Kidney epithelial cell (primary cell): ENCODE measurements at regions not wholly inside any gene's neighbourhood (a gene's known extent, or its start where the extent isn't known, plus 50 kb on each side); places are given as distances from the start of the nearest gene placed in this dataset.

Experiments
- DNase-seq: peaks from one replicate; pipeline ENCODE4 v3.0.0-alpha.2; 2010; ENCODE audit warnings: low read depth
- H3K27me3 ChIP-seq: 2 replicates; pipeline ENCODE4 v1.6.0; 2011; ENCODE audit warnings: low read length; ENCODE audit not compliant: control insufficient read depth, insufficient read depth
- H3K36me3 ChIP-seq: 2 replicates; pipeline ENCODE4 v1.5.1; 2011; ENCODE audit warnings: low read length; ENCODE audit not compliant: control insufficient read depth, insufficient read depth
- H3K4me3 ChIP-seq: 2 replicates; pipeline ENCODE4 v1.5.1; 2011; ENCODE audit warnings: low read depth, mild to moderate bottlenecking, control low read depth, low read length
- CTCF ChIP-seq: IDR thresholded peaks from 2 replicates; pipeline ENCODE4 v1.5.1; 2011; ENCODE audit warnings: mild to moderate bottlenecking, moderate library complexity, low read length, control low read depth, inconsistent platforms; ENCODE audit not compliant: insufficient read depth, poor library complexity, severe bottlenecking

DNA sequence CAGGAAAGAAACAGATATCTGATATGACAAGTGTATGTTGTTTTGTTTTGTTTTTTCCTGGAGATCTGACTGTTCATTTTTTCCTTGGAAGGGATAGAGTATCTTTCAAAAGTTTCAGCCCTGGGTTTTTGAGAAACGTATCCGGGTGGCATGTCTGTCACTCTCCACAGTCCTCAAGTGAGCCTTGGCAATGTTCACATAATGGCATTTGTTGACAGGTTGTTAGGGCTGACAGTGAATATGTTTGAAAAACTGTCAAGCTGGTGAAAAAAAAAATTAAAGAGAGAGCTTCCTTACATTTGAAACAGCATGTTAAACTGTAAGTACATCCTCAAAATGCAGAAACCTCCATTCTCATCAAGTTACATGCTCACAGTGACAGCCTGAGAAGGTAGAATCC lies 113.0 kb upstream of the DYNLRB2 start:
- H3K27me3 ChIP-seq, result no peaks in the 10 kb centered on the region
- H3K36me3 ChIP-seq, result no peaks in the 10 kb centered on the region
- no peak overlapping the region for H3K4me3 ChIP-seq
- TF ChIP-seq CTCF, result no peak
- no peak for DNase-seq

DNA sequence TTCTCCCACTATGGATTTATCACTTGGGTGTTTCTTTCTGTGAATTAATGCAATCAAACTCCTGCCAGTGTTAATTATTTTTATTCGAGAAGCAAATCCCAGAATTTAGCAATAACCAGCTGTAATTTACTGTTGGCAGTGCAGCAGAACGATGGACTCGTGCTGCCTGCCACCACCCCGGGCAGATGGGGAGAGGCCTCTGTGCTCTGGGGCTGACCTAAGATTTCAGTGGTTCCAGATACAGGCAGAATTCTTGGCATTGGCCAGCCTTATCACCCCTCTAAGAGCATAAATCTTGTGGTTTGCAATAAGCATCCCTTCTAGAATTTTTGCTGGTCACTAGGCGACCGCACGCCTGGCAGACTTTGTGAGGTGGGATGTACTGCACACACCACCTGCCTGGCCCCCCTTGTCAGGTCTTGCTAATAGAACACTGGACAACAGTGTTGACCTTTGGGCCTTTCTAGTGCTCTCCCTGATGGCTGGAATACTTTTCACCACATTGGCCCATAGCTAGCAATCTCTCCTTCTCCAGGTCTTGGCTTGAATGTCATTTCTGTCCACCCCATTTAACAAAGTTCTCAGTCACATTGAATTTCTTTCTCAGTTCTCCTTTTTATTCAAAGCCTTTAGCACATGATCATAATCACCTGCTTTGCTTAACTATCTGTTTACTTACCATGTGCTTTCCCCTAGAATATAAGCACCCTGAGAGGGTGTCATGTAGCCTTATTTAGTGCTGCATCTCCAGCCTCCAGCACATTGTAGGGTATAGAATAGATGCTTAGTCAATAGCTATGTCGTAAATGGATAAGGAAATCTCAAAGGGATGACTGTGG lies 122.1 kb upstream of the DYNLRB2 start:
- Histone ChIP-seq H3K27me3 (no peaks in the 10 kb centered on the region), H3K36me3 (no peaks in the 10 kb centered on the region), H3K4me3 (no peak overlapping the region)
- no peak for DNase-seq
- TF ChIP-seq CTCF, result no peak

- H3K36me3 ChIP-seq, result no peaks in the 10 kb centered on the region
- DNase-seq, result no peak
- no peaks in the 10 kb centered on the region for H3K27me3 ChIP-seq
- H3K4me3 ChIP-seq, result no peak overlapping the region
- no peak for TF ChIP-seq CTCF
Observed at GRCh38 chr16:80417706-80418271, 123.0 kb upstream of the DYNLRB2 start.

DNA sequence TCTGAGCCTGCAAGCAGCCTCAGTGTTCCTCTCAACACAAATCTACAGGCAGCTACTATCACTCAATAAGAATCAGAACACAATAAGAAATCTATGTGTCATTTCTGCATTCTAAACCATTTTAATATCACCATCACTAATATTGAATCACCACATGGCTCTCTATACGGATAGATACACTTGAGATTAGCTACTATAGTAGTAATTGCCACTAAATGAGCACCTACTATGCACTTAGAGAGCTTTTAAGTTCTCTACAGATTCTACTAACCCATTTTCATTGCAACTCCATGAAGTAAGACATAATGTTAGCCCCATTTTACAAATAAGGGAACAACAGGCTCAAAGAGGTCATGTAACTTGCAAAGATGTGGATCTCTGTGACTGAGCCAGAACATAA lies 132.8 kb upstream of the DYNLRB2 start:
- no peaks in the 10 kb centered on the region for H3K36me3 ChIP-seq
- H3K4me3 ChIP-seq, result no peak overlapping the region
- no peak for TF ChIP-seq CTCF
- H3K27me3 ChIP-seq, result no peaks in the 10 kb centered on the region
- no peak for DNase-seq

DNA sequence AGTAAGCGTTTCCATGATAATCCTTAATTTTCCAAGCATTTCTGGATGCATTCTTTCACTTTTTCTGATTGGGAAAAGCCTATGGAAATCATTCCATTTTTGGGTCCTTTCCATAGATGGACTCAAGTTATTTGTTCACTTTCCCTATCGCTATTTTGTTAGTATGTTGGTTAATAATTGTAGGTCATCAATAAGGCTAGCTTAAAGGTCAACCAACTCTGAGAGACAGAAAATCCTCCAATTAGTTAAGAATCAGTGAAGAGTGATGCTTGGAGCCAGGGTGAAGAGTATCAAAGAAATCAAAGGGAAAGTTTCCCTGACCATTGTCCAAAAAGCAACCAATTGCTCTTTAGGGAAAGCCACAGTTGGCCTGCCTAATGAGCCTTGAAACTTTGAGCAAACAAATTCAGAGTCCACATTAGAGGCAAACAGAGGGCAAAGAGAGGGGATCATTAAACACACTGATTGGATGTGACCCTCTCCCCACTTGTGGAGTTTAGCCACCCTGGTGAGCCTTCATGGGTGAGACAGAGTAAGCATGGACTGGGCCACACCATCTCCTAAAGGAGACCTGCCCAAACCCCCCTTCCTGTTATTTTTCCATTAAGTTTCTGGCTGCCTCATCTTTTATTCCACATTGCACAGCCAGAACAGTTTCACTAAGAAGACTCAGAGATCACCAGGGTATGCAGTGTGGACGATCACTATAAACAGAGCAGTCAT lies 133.4 kb upstream of the DYNLRB2 start:
- DNase-seq, result peak; percentile 75

More for the DNA sequence above, 133.4 kb upstream of the DYNLRB2 start:
- Histone ChIP-seq H3K36me3 (no peaks in the 10 kb centered on the region), H3K4me3 (no peak overlapping the region), H3K27me3 (no peaks in the 10 kb centered on the region)
- no peak for TF ChIP-seq CTCF
